ENCODE measurements at regions not wholly inside any gene's neighbourhood (a gene's known extent, or its start where the extent isn't known, plus 50 kb on each side); places are given as distances from the start of the nearest gene placed in this dataset.

DNA sequence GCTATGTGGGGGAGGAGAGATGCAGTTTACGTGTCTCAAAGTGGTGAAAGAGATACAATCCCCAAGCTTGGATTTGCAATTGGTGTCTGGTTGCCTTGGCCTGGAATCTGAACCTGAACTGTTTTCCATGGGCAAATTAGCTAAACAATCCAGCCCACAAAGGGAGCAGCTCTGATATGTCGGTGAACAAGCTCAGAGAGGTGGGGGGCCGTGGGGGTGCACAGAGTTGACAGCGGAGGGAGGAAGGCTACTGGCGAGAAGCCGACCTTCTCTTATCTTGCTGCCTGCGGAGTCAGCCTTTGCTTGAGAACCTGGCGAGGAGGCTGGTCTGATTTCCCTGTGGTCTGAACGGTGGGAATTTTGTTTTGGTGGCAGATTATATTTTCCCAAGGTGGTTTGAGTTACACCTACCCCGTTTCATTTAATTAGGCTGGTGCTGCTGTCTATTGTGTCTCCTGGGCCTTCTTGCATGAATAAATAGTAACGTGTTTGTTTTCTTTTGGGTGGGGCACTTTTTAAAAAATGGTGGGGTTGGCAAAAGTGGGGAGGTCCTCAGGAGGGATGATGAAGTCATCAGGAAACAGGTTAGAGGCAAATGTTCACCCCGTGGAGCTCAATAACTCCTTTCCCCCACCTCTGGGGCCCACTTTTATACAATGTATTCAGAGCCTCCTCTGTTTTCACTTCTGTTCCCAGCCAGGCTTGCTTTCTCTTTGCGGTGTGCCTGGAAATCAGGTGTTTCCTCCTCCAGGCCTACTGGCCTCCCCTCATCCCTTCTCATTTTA is 80.9 kb upstream of the IGFBP5 start:
- Mint-ChIP-seq H3K9me3 (peaks cover 2 to 5% (median 3%) of the 10 kb centered on the region in 3 donors), H3K4me3 (no peak overlapping the region), H3K36me3 (no peaks in the 10 kb centered on the region), H3K27ac (no peak overlapping the region), H3K27me3 (peaks cover 14 to 15% of the 10 kb centered on the region in 2 donors), H3K4me1 (peaks cover 0 to 8% (median 0%) of the 10 kb centered on the region in 3 donors)
- Histone ChIP-seq H3K9me3 (no peaks in the 10 kb centered on the region), H3K27ac (ENCODE audit: low read length) (no peak overlapping the region), H3K36me3 (ENCODE audit: control insufficient read depth in 2 of 2, extremely low read depth in 1 of 2, insufficient read depth in 1 of 2, low read length in 1 of 2) (no peaks in the 10 kb centered on the region), H3K4me3 (ENCODE audit: control insufficient read depth in 1 of 2, extremely low read depth in 1 of 2, low read length in 1 of 2) (no peak overlapping the region), H3K4me1 (ENCODE audit: control insufficient read depth in 1 of 2, extremely low read depth in 1 of 2, insufficient read depth in 2 of 2, low read length in 2 of 2) (no peaks in the 10 kb centered on the region), H3K27me3 (replicated peaks in 1 of 2; ENCODE audit: control insufficient read depth in 2 of 2, extremely low read depth in 1 of 2, insufficient read depth in 2 of 2, low read length in 1 of 2) (peaks cover 0 to 11% of the 10 kb centered on the region in 2 experiments)
- no peak for DNase-seq
- no peak for ATAC-seq (replicated peaks in 1 of 4)
- CTCF ChIA-PET, result no interaction called here
- POLR2A ChIA-PET, result no interaction called here
- 65% methylated on average over 7 of the region's 13 CpGs for WGBS (ENCODE audit: insufficient coverage)

DNA sequence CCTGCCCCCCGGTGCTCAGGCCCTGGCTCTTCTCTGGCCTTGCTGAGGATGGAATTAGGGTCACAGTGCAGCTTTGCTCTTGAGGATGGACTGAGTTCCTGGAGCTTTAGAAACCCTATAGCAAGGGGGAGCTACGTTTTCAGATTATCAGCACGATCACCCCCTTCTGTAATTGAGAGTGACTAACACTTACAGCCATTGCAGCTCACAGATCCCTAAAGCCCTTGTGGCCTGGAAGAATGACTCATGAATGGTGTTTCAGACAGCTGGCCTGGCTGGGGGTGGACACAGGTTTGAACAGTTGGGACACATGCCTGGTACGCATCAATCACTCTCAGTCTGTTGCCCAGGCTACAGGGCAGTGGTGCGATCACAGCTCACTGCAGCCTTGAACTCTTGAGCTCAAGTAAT is 79.7 kb upstream of the IGFBP5 start:
- H3K27ac Mint-ChIP-seq, result no peak overlapping the region

DNA sequence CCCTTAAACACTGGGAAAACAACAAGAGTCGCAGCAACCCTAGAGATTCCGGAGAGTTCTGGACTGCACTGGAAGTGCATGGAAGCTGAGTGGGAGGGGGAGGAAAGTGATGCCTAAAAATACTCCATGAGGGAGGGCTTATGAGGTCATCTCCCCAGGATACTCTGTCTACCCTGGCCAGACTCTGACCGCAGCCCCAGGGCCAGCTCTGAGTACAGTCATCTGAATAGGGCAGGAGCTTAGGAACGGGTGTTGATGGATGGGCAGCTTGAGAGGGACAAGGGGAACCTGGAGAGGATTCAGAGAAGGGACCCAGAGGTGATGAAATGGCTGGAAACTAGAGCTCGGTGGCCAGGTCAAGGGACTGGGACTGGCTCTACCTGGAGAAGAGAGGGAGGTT is 79.3 kb upstream of the IGFBP5 start:
- Mint-ChIP-seq H3K4me1 (no peaks in the 10 kb centered on the region), H3K27ac (no peak overlapping the region), H3K4me3 (no peak overlapping the region), H3K36me3 (no peaks in the 10 kb centered on the region), H3K9me3 (peaks cover 0 to 3% (median 2%) of the 10 kb centered on the region in 3 donors), H3K27me3 (peaks cover 6 to 7% of the 10 kb centered on the region in 2 donors)
- ChIA-PET POLR2A (no interaction called here), CTCF (interaction anchor here in 1 of 2 donors (0.7 kb wide), 1 partner anchor 543 kb away, joined by 3 read pairs; no protein-coding TSS in a partner anchor)
- H3K4me3 ChIP-seq (ENCODE audit: control insufficient read depth in 1 of 2, extremely low read depth in 1 of 2, low read length in 1 of 2), result no peak overlapping the region
- DNase-seq (no peak), ATAC-seq (replicated peaks in 1 of 4) (no peak)
- H3K4me1 ChIP-seq (ENCODE audit: control insufficient read depth in 1 of 2, extremely low read depth in 1 of 2, insufficient read depth in 2 of 2, low read length in 2 of 2), result no peaks in the 10 kb centered on the region
- WGBS (ENCODE audit: insufficient coverage), result 79% methylated on average over 3 of the region's 5 CpGs
- H3K27me3 ChIP-seq (replicated peaks in 1 of 2; ENCODE audit: control insufficient read depth in 2 of 2, extremely low read depth in 1 of 2, insufficient read depth in 2 of 2, low read length in 1 of 2), result peaks cover 0 to 10% of the 10 kb centered on the region in 2 experiments
- H3K9me3 ChIP-seq, result no peaks in the 10 kb centered on the region
- H3K27ac ChIP-seq (ENCODE audit: low read length), result no peak overlapping the region
- H3K36me3 ChIP-seq (ENCODE audit: control insufficient read depth in 2 of 2, extremely low read depth in 1 of 2, insufficient read depth in 1 of 2, low read length in 1 of 2), result no peaks in the 10 kb centered on the region

More for the DNA sequence above, 79.7 kb upstream of the IGFBP5 start:
- DNase-seq (no peak), ATAC-seq (replicated peaks in 1 of 4) (no peak)
- Mint-ChIP-seq H3K36me3 (no peaks in the 10 kb centered on the region), H3K27me3 (peaks cover 9 to 11% of the 10 kb centered on the region in 2 donors), H3K4me1 (peaks cover 0 to 1% (median 0%) of the 10 kb centered on the region in 3 donors), H3K4me3 (no peak overlapping the region), H3K9me3 (peaks cover under 1 to 3% (median 2%) of the 10 kb centered on the region in 3 donors)
- Histone ChIP-seq H3K27ac (ENCODE audit: low read length) (no peak overlapping the region), H3K4me1 (ENCODE audit: control insufficient read depth in 1 of 2, extremely low read depth in 1 of 2, insufficient read depth in 2 of 2, low read length in 2 of 2) (no peaks in the 10 kb centered on the region), H3K36me3 (ENCODE audit: control insufficient read depth in 2 of 2, extremely low read depth in 1 of 2, insufficient read depth in 1 of 2, low read length in 1 of 2) (no peaks in the 10 kb centered on the region), H3K27me3 (replicated peaks in 1 of 2; ENCODE audit: control insufficient read depth in 2 of 2, extremely low read depth in 1 of 2, insufficient read depth in 2 of 2, low read length in 1 of 2) (peaks cover 0 to 10% of the 10 kb centered on the region in 2 experiments), H3K9me3 (no peaks in the 10 kb centered on the region), H3K4me3 (ENCODE audit: control insufficient read depth in 1 of 2, extremely low read depth in 1 of 2, low read length in 1 of 2) (no peak overlapping the region)
- 76% methylated on average over 3 of the region's 5 CpGs for WGBS (ENCODE audit: insufficient coverage)
- ChIA-PET CTCF (interaction anchor here in 1 of 2 donors (0.7 kb wide), 1 partner anchor 543 kb away, joined by 3 read pairs; no protein-coding TSS in a partner anchor), POLR2A (no interaction called here)

DNA sequence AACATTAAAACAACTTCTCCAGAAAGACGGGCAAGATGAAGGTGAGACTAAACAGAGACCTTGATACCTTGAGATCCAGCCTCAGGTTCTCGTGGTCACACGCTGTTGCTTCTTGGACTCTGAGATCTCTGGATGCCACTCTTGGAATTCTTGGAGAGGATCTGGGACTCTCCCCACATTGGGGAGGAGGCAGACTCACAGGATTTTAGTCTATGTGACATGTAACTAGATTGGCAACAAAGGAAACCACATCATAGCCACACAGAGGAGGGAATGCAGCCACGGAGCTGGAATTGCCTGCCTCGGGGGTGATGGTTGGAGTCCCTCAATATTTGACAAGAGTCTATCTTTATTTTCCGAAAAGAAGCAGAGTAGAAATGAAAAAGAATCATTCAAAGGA is 78.8 kb upstream of the IGFBP5 start:
- Histone ChIP-seq H3K27ac (ENCODE audit: low read length) (no peak overlapping the region), H3K4me1 (ENCODE audit: control insufficient read depth in 1 of 2, extremely low read depth in 1 of 2, insufficient read depth in 2 of 2, low read length in 2 of 2) (no peaks in the 10 kb centered on the region), H3K4me3 (ENCODE audit: control insufficient read depth in 1 of 2, extremely low read depth in 1 of 2, low read length in 1 of 2) (no peak overlapping the region), H3K36me3 (ENCODE audit: control insufficient read depth in 2 of 2, extremely low read depth in 1 of 2, insufficient read depth in 1 of 2, low read length in 1 of 2) (no peaks in the 10 kb centered on the region), H3K9me3 (no peaks in the 10 kb centered on the region), H3K27me3 (replicated peaks in 1 of 2; ENCODE audit: control insufficient read depth in 2 of 2, extremely low read depth in 1 of 2, insufficient read depth in 2 of 2, low read length in 1 of 2) (peaks cover 0 to 10% of the 10 kb centered on the region in 2 experiments)
- Mint-ChIP-seq H3K27ac (no peak overlapping the region), H3K9me3 (peaks cover 0 to 3% (median 2%) of the 10 kb centered on the region in 3 donors), H3K27me3 (peaks cover 5 to 7% of the 10 kb centered on the region in 2 donors), H3K4me1 (no peaks in the 10 kb centered on the region), H3K36me3 (no peaks in the 10 kb centered on the region), H3K4me3 (no peak overlapping the region)
- WGBS (ENCODE audit: insufficient coverage), result 83% methylated on average over 1 of the region's 6 CpGs
- ChIA-PET CTCF (no interaction called here), POLR2A (no interaction called here)
- DNase-seq (no peak), ATAC-seq (replicated peaks in 1 of 4) (no peak)

DNA sequence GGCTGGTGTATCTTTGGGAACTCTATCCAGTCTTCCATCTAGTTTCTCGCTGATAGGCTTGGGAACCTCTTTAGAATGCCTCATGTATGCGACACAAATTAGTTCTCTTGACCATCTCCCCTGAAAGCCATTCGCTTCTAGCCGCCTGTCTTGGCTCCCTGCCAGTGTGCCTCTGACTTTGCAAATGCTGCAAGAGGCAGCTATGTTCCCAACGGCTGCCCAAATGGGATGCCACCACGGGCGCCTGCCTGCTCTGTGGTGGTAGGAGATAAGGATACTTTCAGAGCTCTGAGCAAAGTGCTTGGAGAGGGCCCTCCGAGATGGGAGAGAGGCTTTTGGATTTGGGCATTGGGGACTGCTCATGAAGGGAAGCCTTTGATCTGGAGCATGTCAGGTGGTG is 77.7 kb upstream of the IGFBP5 start:
- 37% methylated on average over 6 of the region's 8 CpGs for WGBS (ENCODE audit: insufficient coverage)
- POLR2A ChIA-PET, result no interaction called here
- Histone ChIP-seq H3K27me3 (replicated peaks in 1 of 2; ENCODE audit: control insufficient read depth in 2 of 2, extremely low read depth in 1 of 2, insufficient read depth in 2 of 2, low read length in 1 of 2) (peaks cover 0 to 10% of the 10 kb centered on the region in 2 experiments), H3K36me3 (ENCODE audit: control insufficient read depth in 2 of 2, extremely low read depth in 1 of 2, insufficient read depth in 1 of 2, low read length in 1 of 2) (no peaks in the 10 kb centered on the region), H3K27ac (ENCODE audit: low read length) (no peak overlapping the region), H3K4me3 (ENCODE audit: control insufficient read depth in 1 of 2, extremely low read depth in 1 of 2, low read length in 1 of 2) (no peak overlapping the region), H3K4me1 (ENCODE audit: control insufficient read depth in 1 of 2, extremely low read depth in 1 of 2, insufficient read depth in 2 of 2, low read length in 2 of 2) (no peaks in the 10 kb centered on the region), H3K9me3 (no peaks in the 10 kb centered on the region)
- DNase-seq (no peak), ATAC-seq (replicated peaks in 1 of 4) (no peak)
- Mint-ChIP-seq H3K4me1 (no peaks in the 10 kb centered on the region), H3K27me3 (peaks cover 5 to 7% of the 10 kb centered on the region in 2 donors), H3K4me3 (no peak overlapping the region), H3K36me3 (no peaks in the 10 kb centered on the region), H3K9me3 (peaks cover 0 to 3% (median 2%) of the 10 kb centered on the region in 3 donors), H3K27ac (no peak overlapping the region)
- CTCF ChIA-PET, result no interaction called here

DNA sequence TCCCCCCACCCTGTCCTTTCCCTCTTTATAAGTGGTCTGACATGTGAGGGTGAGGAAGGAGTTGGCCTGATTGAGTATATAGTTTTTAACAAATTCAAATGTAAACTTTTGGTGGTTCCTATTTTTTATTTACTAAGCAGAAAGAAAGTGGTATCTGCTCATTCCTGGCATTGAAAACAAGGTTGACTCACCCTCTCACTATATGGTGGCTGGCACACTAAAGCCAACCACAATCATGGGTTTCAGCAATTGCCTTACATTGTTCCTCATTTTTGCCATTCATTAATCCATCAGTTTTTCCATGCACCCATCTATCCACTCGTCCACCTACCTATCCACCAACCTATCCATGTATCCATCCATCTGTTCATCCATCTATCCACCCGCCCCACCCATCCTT is 75.4 kb upstream of the IGFBP5 start:
- Histone ChIP-seq H3K27me3 (replicated peaks in 1 of 2; ENCODE audit: control insufficient read depth in 2 of 2, extremely low read depth in 1 of 2, insufficient read depth in 2 of 2, low read length in 1 of 2) (peaks cover 0 to 18% of the 10 kb centered on the region in 2 experiments), H3K9me3 (no peaks in the 10 kb centered on the region), H3K36me3 (ENCODE audit: control insufficient read depth in 2 of 2, extremely low read depth in 1 of 2, insufficient read depth in 1 of 2, low read length in 1 of 2) (no peaks in the 10 kb centered on the region), H3K4me3 (ENCODE audit: control insufficient read depth in 1 of 2, extremely low read depth in 1 of 2, low read length in 1 of 2) (no peak overlapping the region), H3K27ac (ENCODE audit: low read length) (no peak overlapping the region), H3K4me1 (ENCODE audit: control insufficient read depth in 1 of 2, extremely low read depth in 1 of 2, insufficient read depth in 2 of 2, low read length in 2 of 2) (no peaks in the 10 kb centered on the region)
- POLR2A ChIA-PET, result no interaction called here
- peaks cover 10% of the 10 kb centered on the region in 2 donors for H3K27me3 Mint-ChIP-seq
- no peak for DNase-seq
- no peak for ATAC-seq (replicated peaks in 1 of 4)
- H3K27ac Mint-ChIP-seq, result no peak overlapping the region
- H3K4me3 Mint-ChIP-seq, result no peak overlapping the region
- peaks cover 0 to 3% (median 2%) of the 10 kb centered on the region in 3 donors for H3K9me3 Mint-ChIP-seq
- 36% methylated on average over 1 of the region's 2 CpGs for WGBS (ENCODE audit: insufficient coverage)
- no peaks in the 10 kb centered on the region for H3K36me3 Mint-ChIP-seq
- no peaks in the 10 kb centered on the region for H3K4me1 Mint-ChIP-seq
- CTCF ChIA-PET, result no interaction called here

Measured in T-cell (primary cell).